ENCODE measurements at regions not wholly inside any gene's neighbourhood (a gene's known extent, or its start where the extent isn't known, plus 50 kb on each side); places are given as distances from the start of the nearest gene placed in this dataset.

GRCh38 chr4:187010052-187010451 is 286.4 kb upstream of the FAT1 start:
- no peak overlapping the region for H3K14ac ChIP-seq (ENCODE audit: insufficient read depth, low read length)
- TF ChIP-seq CTCF (conservative IDR thresholded peaks at IDR 0.05) = no peak
- H3K4me2 ChIP-seq (ENCODE audit: insufficient read depth, insufficient read length, low read length) = no peak overlapping the region
- H4K20me1 ChIP-seq (ENCODE audit: control insufficient read depth, insufficient read depth, insufficient read length) = no peaks in the 10 kb centered on the region
- no CpG with 5 or more reads among the region's 3 CpGs for WGBS (ENCODE audit: extremely low coverage, insufficient read length, low lambda C conversion rate)
- no peaks in the 10 kb centered on the region for H3K9me3 ChIP-seq (ENCODE audit: control insufficient read depth, low read depth, low read length)
- no peak overlapping the region for H3T11ph ChIP-seq (ENCODE audit: low read length)
- no peak overlapping the region for H3K4ac ChIP-seq (ENCODE audit: low read depth, low read length)
- H4K91ac ChIP-seq (ENCODE audit: insufficient read length, low read depth, low read length) = no peak overlapping the region
- no peak overlapping the region for H4K5ac ChIP-seq (ENCODE audit: insufficient read length, low read depth, low read length)
- no peak overlapping the region for H3K56ac ChIP-seq (ENCODE audit: insufficient read length, low read depth, low read length)
- H2BK120ac ChIP-seq (ENCODE audit: low read depth, low read length, poor library complexity, severe bottlenecking) = no peak overlapping the region
- H2BK5ac ChIP-seq (ENCODE audit: insufficient read length, low read length) = no peak overlapping the region
- H2BK12ac ChIP-seq (ENCODE audit: insufficient read length, low read depth, low read length) = no peak overlapping the region
- no peak overlapping the region for H3K23ac ChIP-seq (ENCODE audit: insufficient read length, low read depth, low read length)
- Mint-ChIP-seq H3K27ac (no peak overlapping the region), H3K9me3 (no peaks in the 10 kb centered on the region), H3K36me3 (ENCODE audit: insufficient read depth in 1 of 3, low read depth in 3 of 3) (no peaks in the 10 kb centered on the region), H3K27me3 (ENCODE audit: low read depth) (no peaks in the 10 kb centered on the region), H3K4me1 (peaks cover 3 to 6% of the 10 kb centered on the region in 2 experiments; a peak in 3 of 4 replicates), H3K4me3 (no peak overlapping the region)
- H3K27ac ChIP-seq (ENCODE audit: insufficient read length, low read depth, low read length) = no peak overlapping the region
- no peaks in the 10 kb centered on the region for H3K79me1 ChIP-seq (ENCODE audit: insufficient read depth, low read depth, low read length, poor library complexity, severe bottlenecking)
- no peaks in the 10 kb centered on the region for H3K27me3 ChIP-seq (ENCODE audit: insufficient read depth, low read length)
- no peak for DNase-seq
- H2BK15ac ChIP-seq (ENCODE audit: low read depth, low read length) = no peak overlapping the region
- no peak overlapping the region for H2AFZ ChIP-seq (ENCODE audit: low read length)
- H3K23me2 ChIP-seq (ENCODE audit: insufficient read length, low read depth, low read length, poor library complexity, severe bottlenecking) = no peaks in the 10 kb centered on the region
- H3K79me2 ChIP-seq (ENCODE audit: insufficient read depth, low read length) = no peaks in the 10 kb centered on the region
- H3K18ac ChIP-seq (ENCODE audit: insufficient read length, low read depth, low read length) = no peak overlapping the region
- no peaks in the 10 kb centered on the region for H3K4me1 ChIP-seq (ENCODE audit: insufficient read depth, low read length)
- H3K9ac ChIP-seq (ENCODE audit: extremely low read depth, insufficient read length, low read length) = no peak overlapping the region
- H2AK5ac ChIP-seq (ENCODE audit: insufficient read length, low read length) = no peak overlapping the region
- H2BK20ac ChIP-seq (ENCODE audit: low read depth, low read length, poor library complexity, severe bottlenecking) = no peak overlapping the region
- H4K8ac ChIP-seq (replicated peaks; ENCODE audit: insufficient read length, low read depth, low read length) = no peak overlapping the region
